Fibroblast of lung (primary cell): ENCODE measurements at regions not wholly inside any gene's neighbourhood (a gene's known extent, or its start where the extent isn't known, plus 50 kb on each side); places are given as distances from the start of the nearest gene placed in this dataset.

Source experiments
- DNase-seq, 2 donors: peaks; one replicate each; pipeline versions ENCODE4 v3.0.0 to v3.0.0-alpha.2; 2010; ENCODE audit warnings: low read depth in 2 of 2
- H2AFZ ChIP-seq: 2 replicates; pipeline ENCODE4 v1.5.1; 2012; ENCODE audit warnings: low read length, control low read depth, inconsistent platforms
- H3K27ac ChIP-seq: 2 replicates; pipeline ENCODE4 v1.5.1; 2011; ENCODE audit warnings: low read length, control low read depth; ENCODE audit not compliant: insufficient read depth
- H3K27me3 ChIP-seq: 2 replicates; pipeline ENCODE4 v1.5.1; 2011; ENCODE audit warnings: mild to moderate bottlenecking, low read length; ENCODE audit not compliant: control insufficient read depth, insufficient read depth
- H3K36me3 ChIP-seq: 2 replicates; pipeline ENCODE4 v1.5.1; 2011; ENCODE audit warnings: low read length; ENCODE audit not compliant: control insufficient read depth, insufficient read depth
- H3K4me1 ChIP-seq: 2 replicates; pipeline ENCODE4 v1.5.1; 2011; ENCODE audit warnings: low read length; ENCODE audit not compliant: control insufficient read depth, insufficient read depth; ENCODE audit errors: extremely low read depth
- H3K4me2 ChIP-seq: 2 replicates; pipeline ENCODE4 v1.5.1; 2011; ENCODE audit warnings: low read length, control low read depth; ENCODE audit not compliant: insufficient read depth; ENCODE audit errors: extremely low read depth
- H3K4me3 ChIP-seq, 4 experiments: fragments of 200-600 bp in 1 of 4; sonication (generic) in 1 of 4; replicated peaks in 1 of 4; 2 replicates each; pipeline ENCODE4 v1.5.1; 2011 to 2016; ENCODE audit warnings: low read length in 4 of 4, low read depth in 3 of 4, mild to moderate bottlenecking in 3 of 4, control low read depth in 2 of 4, inconsistent platforms in 1 of 4, mixed read lengths in 1 of 4; ENCODE audit not compliant: insufficient read depth in 1 of 4; ENCODE audit errors: control extremely low read depth in 1 of 4
- H3K79me2 ChIP-seq: 2 replicates; pipeline ENCODE4 v1.5.1; 2012; ENCODE audit warnings: mild to moderate bottlenecking, low read length, inconsistent platforms; ENCODE audit not compliant: control insufficient read depth, insufficient read depth
- H3K9ac ChIP-seq: 2 replicates; pipeline ENCODE4 v1.5.1; 2011; ENCODE audit warnings: mild to moderate bottlenecking, low read length, control low read depth; ENCODE audit not compliant: insufficient read depth
- H3K9me3 ChIP-seq: 2 replicates; pipeline ENCODE4 v1.5.1; 2012; ENCODE audit warnings: low read depth, low read length; ENCODE audit not compliant: control insufficient read depth, insufficient read depth
- H4K20me1 ChIP-seq: 2 replicates; pipeline ENCODE4 v1.5.1; 2011; ENCODE audit warnings: low read length; ENCODE audit not compliant: control insufficient read depth, insufficient read depth; ENCODE audit errors: extremely low read depth
- CTCF ChIP-seq, 2 donors: IDR thresholded peaks in 1 of 2; conservative IDR thresholded peaks in 1 of 2; 1 replicate in 1 of 2; 2 replicates in 1 of 2; pipeline ENCODE4 v1.5.1; 2011 to 2012; ENCODE audit warnings: low read length in 2 of 2, control low read depth in 1 of 2, inconsistent platforms in 1 of 2, low read depth in 1 of 2, mild to moderate bottlenecking in 1 of 2
- EZH2 ChIP-seq: IDR thresholded peaks from 2 replicates; pipeline ENCODE4 v1.5.1; 2012; ENCODE audit warnings: low read length, control low read depth, mild to moderate bottlenecking; ENCODE audit errors: missing control alignments

GRCh38 chr7:73969991-73970390 is 58.0 kb upstream of the ELN start:
- DNase-seq = no peak
- Histone ChIP-seq H3K4me2 (no peak overlapping the region), H3K36me3 (no peaks in the 10 kb centered on the region), H2AFZ (no peak overlapping the region), H3K9me3 (no peaks in the 10 kb centered on the region), H4K20me1 (no peaks in the 10 kb centered on the region), H3K9ac (no peak overlapping the region), H3K27me3 (no peaks in the 10 kb centered on the region), H3K4me3 (no peak overlapping the region), H3K4me1 (no peaks in the 10 kb centered on the region), H3K27ac (no peak overlapping the region), H3K79me2 (no peaks in the 10 kb centered on the region)
- no peak for TF ChIP-seq CTCF (conservative IDR thresholded peaks at IDR 0.05 in 1 of 2, IDR thresholded peaks at IDR 0.05 in 1 of 2; ENCODE audit: low read depth in 1 of 2, low read length in 2 of 2)
- no peak for TF ChIP-seq EZH2

GRCh38 chr7:73970801-73971229 is 57.2 kb upstream of the ELN start:
- TF ChIP-seq CTCF (conservative IDR thresholded peaks at IDR 0.05 in 1 of 2, IDR thresholded peaks at IDR 0.05 in 1 of 2; ENCODE audit: low read depth in 1 of 2, low read length in 2 of 2) (no peak), EZH2 (no peak)
- H3K79me2 ChIP-seq = no peaks in the 10 kb centered on the region
- no peaks in the 10 kb centered on the region for H3K27me3 ChIP-seq
- H3K36me3 ChIP-seq = no peaks in the 10 kb centered on the region
- no peaks in the 10 kb centered on the region for H3K9me3 ChIP-seq
- H4K20me1 ChIP-seq = no peaks in the 10 kb centered on the region
- no peak overlapping the region for H2AFZ ChIP-seq
- H3K4me2 ChIP-seq = no peak overlapping the region
- no peak overlapping the region for H3K9ac ChIP-seq
- no peak overlapping the region for H3K27ac ChIP-seq
- no peaks in the 10 kb centered on the region for H3K4me1 ChIP-seq
- no peak for DNase-seq
- H3K4me3 ChIP-seq = no peak overlapping the region

GRCh38 chr7:73971322-73971703 is 56.7 kb upstream of the ELN start:
- Histone ChIP-seq H3K4me1 (no peaks in the 10 kb centered on the region), H2AFZ (no peak overlapping the region), H3K4me2 (no peak overlapping the region), H3K9me3 (no peaks in the 10 kb centered on the region), H4K20me1 (no peaks in the 10 kb centered on the region), H3K4me3 (no peak overlapping the region), H3K36me3 (no peaks in the 10 kb centered on the region), H3K9ac (no peak overlapping the region), H3K27ac (no peak overlapping the region), H3K27me3 (no peaks in the 10 kb centered on the region), H3K79me2 (no peaks in the 10 kb centered on the region)
- DNase-seq = no peak
- TF ChIP-seq EZH2 = no peak
- no peak for TF ChIP-seq CTCF (conservative IDR thresholded peaks at IDR 0.05 in 1 of 2, IDR thresholded peaks at IDR 0.05 in 1 of 2; ENCODE audit: low read depth in 1 of 2, low read length in 2 of 2)
